Fibroblast of skin of right biceps (primary cell): ENCODE measurements at regions not wholly inside any gene's neighbourhood (a gene's known extent, or its start where the extent isn't known, plus 50 kb on each side); places are given as distances from the start of the nearest gene placed in this dataset.

ENCODE experiments used
- DNase-seq: peaks from one replicate; pipeline ENCODE4 v3.0.0-alpha.2; 2013

DNA sequence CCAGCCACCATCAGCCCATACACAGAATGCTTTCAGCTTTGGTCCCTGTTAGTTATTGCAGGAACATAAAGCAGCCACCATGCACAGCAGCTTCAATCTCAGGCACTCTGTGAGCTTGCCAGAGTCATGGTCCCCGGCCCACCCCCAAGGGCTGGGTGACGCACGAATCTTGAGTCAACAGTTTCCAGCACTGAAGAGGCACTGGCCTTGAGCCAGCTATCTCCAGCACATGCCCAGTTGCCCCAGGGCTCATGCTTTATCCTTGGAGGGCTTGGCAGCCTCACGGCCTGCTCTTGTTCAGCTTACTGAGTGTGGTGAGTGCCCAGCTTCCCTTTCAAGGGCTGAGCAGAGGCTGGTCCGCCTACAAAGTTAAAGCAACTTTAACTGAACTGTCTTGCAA is 200.7 kb upstream of the RAB4A start:
- peak; percentile 68 for DNase-seq

DNA sequence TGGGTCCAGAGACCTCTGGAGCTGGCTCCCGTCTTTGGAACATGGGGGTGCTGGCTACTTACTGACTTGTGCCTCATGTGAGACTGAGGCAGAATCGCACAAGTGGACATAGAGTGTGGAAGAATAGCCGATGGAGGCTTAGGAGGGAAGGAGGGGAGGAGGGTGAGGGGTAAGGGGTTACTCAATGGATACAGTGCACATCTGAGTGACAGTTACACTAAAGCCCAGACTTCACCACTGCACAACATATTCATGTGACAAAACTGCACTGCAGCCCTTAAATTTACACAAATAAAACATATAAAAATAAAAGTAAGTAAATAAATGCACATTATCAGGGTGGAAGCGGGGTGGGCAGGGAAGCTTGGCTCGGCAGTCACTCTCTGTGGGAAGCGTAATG is 197.7 kb upstream of the RAB4A start:
- no peak for DNase-seq

DNA sequence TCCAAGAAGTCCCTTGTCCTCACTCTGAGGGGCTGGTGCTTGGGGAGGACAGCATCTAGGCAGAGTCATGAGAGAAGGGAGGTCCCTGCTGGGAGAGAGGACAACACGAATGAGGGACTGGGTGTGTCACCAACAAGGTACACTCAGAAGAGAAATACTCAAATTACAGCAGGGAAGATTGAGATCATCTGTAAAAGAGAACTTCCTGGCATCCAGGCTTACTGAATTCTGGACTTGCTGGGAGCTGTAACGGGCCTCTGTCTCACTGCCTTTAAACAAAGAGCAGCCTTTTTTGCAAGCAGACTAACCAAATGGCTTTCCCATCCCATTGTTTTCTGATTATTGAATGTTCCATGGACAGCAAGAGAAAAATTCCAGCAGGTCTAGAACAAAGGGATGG is 195.7 kb upstream of the RAB4A start:
- peak; percentile 8 for DNase-seq

DNA sequence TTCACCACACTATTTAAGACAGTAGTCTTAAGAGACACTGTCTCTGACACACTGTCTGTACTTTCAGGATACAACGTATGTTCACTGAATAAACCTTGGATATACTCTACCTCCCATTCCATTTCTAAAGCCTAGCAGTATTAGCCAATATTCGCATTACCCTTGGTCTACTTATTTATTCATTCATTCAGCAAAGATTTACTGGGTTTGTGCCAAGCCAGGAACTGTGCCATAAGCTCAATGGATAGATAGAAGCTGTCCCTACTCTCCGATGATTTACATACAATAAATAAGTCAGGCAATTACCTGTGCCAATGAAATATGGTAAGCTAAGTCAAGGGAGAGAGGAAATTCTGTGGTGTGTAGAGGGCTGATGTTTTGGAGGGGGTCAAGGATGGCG is 195.2 kb upstream of the RAB4A start:
- DNase-seq, result no peak

DNA sequence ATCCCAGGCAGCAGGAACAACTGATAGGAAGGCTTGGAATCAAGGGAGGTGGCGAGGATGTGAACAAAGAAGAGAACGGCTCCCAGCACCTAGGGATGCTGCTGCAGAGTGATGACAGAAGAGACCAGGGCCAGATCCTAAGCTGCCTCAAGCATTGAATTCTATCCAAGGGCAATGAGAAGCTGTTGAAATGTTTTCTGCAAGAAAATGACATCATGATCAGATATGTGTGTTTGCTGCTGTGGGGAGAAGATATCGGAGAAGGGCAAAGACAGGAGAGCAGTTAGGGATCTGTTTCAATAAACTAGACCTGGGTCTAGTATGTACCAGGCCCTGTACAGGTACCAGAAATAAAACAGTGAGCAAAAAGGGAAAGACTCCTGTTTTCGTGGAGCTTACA is 194.7 kb upstream of the RAB4A start:
- DNase-seq, result no peak

DNA sequence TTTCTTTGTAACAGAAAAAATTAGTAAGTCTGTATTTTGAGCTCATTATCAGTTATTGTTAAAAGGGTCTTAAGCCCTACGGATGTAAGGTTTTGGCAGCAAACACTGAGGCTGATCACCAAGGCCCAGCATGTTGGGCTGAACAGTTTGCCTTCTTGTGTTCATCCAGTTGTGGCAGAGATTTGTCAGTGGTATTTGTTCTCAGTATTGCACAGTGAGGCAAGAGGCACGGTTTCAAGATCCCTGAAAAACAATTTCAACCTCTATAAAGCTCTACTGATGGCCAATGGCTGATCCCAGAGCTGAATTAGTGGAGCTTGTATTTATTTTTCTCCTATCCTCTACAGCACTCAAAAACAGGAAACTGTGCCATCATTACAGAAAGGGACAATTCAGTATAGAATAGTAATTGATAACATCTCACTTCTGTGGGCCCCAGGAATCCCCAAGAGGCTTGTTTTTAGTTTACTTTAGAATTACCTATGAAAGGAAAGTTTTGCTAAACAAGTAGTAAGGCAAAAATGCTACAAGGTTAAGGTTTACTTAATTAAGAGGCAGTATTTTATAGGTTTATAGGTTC is 191.8 kb upstream of the RAB4A start:
- no peak for DNase-seq

DNA sequence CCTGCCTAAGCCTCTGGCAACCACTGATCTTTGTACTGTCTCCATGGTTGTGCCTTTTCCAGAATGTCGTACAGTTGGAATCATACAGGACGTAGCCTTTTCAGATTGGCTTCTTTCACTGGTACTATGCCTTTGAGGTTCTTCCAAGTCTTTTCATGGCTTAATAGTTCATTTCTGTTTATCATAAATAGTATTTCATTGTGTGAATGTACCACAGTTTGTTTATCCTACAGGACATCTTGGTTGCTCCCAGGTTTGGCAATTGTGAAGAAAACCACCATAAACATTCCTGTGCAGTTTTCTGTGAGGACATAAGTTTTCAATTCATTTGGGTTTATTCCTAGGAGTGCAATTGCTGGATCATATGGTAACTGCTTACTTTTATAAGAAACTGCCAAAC is 190.6 kb upstream of the RAB4A start:
- DNase-seq, result no peak

DNA sequence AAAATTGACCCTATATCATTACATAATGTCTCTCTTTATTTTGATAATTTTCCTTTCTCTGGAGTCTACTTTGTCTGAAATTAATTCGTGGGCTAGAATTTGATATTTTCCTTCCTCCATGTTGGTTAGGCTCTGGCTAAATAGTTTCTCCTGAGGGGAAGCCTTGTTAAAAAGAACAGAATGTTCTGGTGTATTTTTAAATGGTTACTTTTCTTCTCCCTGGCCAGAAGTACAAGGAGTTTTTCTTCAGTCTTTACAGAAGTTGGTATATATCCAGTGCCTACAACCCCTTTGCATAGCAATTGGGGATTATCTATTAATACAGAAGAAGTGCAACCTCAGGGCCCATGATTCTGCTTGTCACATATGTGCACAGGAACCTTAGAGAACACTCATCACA is 185.6 kb upstream of the RAB4A start:
- no peak for DNase-seq

DNA sequence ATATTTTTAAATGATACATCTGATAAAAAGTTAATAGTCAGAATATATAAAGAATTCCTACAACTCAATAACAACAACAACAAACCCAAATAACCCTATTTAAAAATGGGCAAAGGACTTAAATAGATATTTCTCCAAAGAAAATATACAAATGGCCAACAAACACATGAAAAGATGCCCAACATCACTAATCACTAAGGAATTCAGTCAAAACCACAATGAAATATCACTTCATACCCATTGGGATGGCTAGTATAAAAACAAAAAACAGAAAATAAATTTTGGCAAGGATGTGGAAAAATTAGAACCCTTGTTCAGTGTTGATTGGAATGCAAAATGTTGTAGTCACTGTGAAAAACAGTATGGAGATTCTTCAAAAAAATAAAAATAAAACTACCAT is 184.8 kb upstream of the RAB4A start:
- no peak for DNase-seq

DNA sequence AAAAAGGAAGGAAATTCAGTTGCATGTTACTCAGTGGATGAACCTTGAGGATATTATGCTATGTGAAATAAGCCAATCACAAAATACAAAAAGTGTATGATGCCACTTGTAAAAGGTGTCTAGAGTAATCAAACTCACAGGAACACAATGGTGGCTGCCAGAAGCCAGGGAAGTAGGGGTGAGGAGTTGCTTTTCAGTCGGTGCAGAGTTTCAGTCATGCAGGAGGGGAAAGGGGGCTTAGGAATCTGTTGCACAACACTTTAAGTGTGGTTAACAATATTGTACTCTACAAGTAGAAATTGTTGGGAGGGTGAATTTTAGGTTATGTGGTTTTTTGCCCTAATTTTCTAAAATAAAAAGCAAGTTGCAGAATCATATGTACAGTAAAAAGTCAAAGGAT is 184.2 kb upstream of the RAB4A start:
- no peak for DNase-seq

DNA sequence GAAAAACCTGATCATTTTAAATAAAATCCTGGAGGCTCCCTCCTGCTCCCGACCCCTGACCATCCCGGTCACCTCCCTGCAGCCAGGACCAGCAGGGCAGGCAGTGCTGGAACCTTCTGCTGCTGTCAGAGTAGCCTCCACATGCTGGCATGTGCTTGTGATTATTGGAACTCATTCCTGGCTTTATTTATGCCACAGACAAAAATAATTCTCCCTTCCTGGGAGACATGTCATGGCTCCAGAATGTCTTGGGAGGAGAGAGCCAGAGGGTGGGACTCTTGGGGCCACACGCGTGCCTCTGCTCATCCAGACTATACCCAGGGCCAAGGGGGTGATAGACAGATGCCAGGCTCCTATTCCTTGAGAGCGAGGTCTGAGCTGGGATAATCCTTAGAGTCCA is 183.6 kb upstream of the RAB4A start:
- peak; percentile 26 for DNase-seq

DNA sequence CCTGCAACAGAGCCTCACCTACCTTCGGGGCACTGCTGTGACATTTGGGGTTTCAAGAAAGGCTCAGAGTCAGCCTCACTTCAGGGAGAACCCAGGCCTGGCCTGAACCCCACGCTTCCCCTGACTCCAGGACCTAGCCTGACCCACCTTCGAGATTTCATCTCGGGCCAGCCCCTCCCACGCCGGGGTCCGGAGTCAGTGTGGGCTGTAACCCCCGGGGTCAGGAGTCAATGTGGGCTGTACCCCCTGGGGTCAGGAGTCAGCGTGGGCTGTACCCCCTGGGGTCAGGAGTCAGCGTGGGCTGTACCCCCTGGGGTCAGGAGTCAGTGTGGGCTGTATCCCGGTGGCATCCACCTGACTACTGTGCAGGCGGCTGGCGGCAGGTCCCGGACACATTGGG is 183.0 kb upstream of the RAB4A start:
- no peak for DNase-seq

DNA sequence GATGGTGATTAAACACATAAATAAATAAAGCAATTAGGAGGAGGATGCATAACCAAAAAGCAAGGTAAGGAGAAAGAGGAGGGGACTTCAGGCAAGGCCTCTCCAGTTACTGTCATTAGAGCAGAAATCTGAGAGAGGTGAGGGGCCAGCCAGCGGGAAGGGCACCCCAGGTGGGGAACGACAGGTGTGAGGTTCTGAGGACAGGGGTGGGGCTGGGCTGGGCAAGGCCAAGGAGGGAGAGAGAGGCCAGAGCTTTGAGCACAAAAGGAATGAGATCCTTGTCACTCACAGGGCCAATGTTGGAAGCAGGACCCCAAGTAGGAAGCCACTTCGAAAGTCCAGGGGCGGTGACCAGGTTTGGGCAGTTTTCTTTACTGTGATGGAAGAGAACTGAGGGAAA is 182.2 kb upstream of the RAB4A start:
- DNase-seq, result no peak

DNA sequence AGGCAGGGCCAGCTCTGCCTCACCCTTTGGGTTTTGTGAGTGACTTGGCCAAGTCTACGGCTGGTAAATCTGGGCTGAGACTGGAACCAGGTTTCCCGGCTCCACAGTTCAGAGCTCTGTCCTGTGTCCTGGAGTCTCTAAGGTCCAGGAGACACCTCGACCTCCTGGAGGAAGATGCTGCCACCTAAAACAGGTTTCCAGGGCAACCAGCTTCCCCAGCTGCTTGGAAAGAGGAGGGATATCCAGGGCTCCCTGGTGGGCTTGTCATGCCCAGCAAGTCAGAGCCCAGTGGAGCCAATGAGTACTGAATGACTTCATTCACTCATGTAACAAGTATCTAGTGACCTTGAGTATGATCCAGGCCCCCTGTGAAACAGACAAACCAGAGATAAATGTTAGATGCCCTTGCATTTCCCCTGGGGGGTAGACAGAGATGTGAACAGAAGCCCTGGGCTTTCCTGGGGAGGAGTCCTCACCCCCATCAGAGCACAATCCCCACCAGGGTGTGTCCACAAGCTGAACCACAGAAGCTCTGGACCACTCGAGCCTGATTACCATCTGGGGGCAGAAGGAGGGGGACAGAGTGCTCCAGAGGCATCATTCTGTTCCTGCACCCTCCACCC is 181.2 kb upstream of the RAB4A start:
- DNase-seq, result no peak

DNA sequence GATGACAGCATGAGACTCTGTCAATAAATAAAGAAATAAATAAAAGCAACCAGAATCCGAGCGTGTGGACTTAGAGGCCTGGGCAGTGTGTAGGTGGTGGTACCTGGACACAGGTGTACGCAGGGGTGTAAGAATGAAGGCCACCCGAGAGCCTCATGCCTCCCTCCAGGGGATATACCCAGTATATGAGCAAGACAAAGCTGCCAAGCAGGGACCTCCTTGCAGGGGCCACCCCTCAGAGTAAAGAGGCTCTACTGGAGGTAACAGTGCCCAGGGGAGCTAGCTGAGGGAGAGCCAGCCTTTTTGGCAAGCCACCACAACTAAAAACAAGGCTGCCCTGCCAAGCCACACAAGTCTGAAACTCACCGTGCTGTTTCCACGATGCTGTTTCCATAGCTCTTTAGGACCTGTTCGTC is 179.2 kb upstream of the RAB4A start:
- no peak for DNase-seq

DNA sequence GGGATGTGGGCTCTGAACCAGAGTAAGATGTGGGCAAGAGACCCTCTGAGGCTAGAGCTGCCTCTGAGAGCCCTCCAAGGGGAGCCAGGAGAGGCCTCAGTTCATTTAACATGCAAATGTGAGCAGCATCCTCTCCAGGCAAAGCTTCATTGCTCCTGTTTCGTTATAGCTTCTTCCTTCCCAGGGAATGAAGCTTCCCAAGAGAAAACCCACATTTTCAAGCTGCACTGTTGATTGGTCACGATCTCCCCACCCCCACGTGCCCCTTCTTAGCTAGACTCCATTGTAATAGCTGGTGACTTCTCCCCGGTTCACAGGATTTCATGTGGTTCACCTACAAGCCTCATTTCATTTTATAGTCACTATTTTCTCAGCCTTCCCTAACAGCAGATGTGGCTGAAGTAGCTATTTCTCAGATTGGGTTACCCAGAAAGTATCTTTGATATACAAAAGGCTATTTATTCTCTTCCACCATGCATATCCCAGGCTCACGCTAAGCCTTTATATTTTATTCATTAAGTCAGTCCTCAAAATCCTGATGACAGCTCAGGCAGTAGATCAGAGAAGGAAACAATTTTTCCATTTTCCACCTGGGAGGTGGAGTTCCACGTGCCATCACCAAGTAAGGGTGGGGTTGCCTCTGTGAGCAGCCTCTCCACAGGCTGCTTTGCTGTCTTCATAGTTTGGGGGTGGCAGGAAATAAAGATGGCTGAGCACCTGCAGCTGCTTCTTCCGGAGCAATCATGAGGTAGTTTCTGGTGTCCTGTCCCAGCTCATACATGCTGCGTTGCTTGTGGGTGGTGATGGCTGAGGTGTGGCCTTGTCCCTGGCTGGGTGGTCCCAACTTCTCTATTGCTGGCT is 178.3 kb upstream of the RAB4A start:
- no peak for DNase-seq

DNA sequence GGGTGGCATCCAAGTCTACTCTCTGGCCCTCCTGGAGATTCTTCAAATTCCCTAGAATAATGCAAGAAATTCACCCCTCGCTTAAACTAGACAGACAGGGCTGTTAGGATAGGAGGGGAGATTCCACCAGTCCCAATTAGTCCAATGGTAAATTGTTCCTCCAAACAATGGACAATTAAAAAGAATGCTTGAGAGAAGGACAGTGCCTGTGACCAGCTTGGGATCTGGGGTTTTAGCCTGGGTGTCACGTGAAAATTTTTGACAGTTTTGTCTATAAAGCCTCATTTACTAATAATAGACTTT is 177.7 kb upstream of the RAB4A start:
- no peak for DNase-seq

DNA sequence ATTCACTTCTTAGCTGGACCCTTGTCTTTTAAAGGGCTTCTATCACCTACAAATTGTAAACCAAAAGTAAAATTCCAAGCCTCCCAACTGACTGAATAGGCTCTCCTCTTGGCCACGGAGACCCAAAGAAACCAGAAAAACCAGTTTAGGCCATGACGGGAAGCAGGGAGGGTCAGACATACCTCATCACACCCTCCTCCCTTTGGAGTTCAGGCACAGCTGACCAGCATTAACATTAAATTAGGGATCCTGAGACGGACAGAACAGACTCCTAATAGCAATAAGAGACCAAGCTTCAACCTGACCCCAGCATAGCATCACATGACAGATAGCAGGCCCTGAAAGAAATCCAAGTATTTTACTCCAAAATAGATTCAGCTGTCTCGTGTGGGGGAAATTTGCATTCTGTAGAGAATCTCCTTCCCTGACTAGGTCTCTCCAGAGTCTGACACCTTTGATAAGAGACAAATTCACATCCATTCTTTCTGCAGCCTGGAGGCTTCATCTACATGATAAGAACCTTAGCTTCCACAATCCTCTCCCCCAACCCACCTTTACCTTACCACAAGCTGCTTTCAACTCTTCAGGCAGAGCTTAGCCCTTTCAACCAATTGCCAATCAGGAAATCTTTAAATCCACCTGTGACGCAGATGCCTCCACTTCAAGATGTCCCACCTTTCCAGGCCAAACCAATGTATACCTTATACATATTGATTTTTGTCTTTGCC is 177.1 kb upstream of the RAB4A start:
- no peak for DNase-seq

DNA sequence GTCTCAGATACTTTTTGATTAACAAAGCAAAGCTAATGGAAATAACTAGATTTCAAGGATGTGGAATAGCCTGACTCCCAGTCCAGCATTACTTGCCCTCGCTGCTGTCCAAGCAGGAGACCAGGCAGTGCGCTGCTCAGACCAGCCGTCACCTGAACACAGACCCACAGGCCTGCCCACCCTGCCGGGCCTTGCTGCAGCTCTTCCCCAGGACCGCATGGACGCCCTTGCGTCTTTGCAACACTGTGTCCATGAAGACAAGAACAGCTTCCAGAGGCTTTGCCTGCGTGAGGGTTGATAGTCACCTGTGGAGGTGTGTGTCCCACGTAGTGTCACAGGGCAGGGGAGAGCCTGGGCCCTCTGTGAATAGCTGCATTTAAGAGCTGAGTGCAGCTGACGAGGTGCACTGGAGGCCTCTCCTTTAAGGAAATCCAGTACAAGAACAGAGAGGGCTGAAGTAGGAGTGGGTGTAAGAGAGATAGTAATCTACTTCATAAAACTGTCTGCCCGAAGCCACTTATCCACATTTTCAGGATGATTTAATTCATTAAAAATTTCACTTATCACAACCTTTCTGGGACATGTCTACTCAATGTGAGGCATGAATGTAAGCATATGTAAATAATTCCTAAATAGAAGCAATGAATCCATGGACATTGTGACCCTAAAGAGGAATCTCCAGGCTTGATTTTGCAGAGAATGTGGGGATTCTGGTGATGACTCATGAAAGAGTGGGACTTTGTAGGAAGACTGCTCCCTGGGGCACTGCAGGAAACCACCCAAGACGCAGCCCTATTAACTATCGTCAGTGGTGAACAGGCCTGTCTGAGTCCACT is 176.2 kb upstream of the RAB4A start:
- peak; percentile 88 for DNase-seq

DNA sequence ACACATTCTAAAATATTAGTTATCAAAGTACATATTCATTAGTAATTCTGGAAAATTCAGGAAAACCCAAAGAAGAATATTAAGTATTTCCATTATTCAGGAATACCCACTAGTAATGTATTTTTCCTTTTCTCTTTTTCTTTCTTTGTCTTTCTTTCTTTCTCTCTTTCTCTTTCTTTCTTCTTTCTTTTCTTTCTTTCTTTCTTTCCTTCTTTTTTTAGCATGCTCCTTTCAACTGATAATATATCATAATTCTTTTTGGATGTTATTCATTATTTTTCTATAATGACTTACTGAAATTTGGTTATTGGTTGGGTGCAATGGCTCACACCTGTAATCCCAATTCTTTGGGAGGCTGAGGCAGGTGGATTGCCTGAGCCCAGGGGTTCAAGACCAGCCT is 175.6 kb upstream of the RAB4A start:
- no peak for DNase-seq

DNA sequence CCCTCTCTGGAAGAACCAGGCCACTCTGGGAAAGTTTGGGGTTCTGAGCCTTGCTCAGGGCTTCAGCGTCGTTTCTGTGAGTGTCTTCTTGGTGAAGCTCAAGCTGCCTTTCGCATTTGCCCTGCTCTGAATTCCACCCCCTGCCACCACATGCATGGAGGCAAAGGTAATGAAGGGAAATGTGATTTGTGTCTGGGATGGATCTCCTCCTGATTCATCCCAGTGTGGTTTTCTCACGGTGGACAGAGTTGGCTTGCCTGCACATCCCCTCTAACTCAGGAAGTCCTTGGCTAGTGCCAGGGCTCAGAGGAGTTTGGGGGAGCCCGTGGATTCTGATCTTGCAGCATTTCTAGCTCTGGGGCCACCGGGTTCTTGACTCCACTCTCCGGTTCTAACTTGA is 173.6 kb upstream of the RAB4A start:
- DNase-seq, result peak; percentile 41

DNA sequence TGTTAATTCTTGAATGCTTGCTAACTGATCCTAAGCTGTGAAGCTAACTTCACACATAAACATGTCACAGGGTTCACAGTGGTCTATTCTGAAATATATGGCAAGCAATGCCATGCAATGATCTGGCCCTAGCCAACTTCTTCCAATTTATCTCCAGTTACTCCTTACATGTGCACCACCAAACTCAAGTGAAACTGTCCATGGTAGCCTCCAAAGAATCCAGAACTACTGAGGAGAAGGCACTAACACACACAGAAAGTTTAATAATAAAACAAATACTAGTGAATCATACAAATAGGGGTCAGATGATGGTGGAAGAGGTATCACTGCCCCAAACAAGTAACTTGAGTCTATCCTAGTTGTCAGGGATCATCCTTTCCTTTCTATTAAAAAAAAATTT is 172.6 kb upstream of the RAB4A start:
- no peak for DNase-seq
